NB4 (cell line): ENCODE measurements at regions not wholly inside any gene's neighbourhood (a gene's known extent, or its start where the extent isn't known, plus 50 kb on each side); places are given as distances from the start of the nearest gene placed in this dataset.

Experiments
- DNase-seq: peaks from one replicate; pipeline ENCODE4 v3.0.0; 2010; ENCODE audit warnings: low read depth
- H3K4me3 ChIP-seq: one replicate; pipeline ENCODE4 v1.5.1; 2011; ENCODE audit warnings: mild to moderate bottlenecking, low read depth, low read length, moderate library complexity
- MYC ChIP-seq: IDR thresholded peaks from 2 replicates; pipeline ENCODE4 v1.6.1; 2011; ENCODE audit warnings: low read depth, low read length
- POLR2A ChIP-seq: IDR thresholded peaks from 2 replicates; pipeline ENCODE4 v1.6.1; 2011; ENCODE audit warnings: mild to moderate bottlenecking; ENCODE audit not compliant: insufficient read length; ENCODE audit errors: extremely low read depth
- TF ChIP-seq, protein P1 (sequence below): IDR thresholded peaks from 2 replicates; pipeline ENCODE4 v1.6.1; 2011; ENCODE audit warnings: low read depth, low read length
- TF ChIP-seq, protein P2 (sequence below): IDR thresholded peaks from one replicate; pipeline ENCODE4 v1.5.1; 2012; ENCODE audit warnings: low read depth, low read length

- TF ChIP-seq, protein P1, sequence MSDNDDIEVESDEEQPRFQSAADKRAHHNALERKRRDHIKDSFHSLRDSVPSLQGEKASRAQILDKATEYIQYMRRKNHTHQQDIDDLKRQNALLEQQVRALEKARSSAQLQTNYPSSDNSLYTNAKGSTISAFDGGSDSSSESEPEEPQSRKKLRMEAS = no peak
- TF ChIP-seq POLR2A (no peak), MYC (no peak)
- TF ChIP-seq, protein P2, sequence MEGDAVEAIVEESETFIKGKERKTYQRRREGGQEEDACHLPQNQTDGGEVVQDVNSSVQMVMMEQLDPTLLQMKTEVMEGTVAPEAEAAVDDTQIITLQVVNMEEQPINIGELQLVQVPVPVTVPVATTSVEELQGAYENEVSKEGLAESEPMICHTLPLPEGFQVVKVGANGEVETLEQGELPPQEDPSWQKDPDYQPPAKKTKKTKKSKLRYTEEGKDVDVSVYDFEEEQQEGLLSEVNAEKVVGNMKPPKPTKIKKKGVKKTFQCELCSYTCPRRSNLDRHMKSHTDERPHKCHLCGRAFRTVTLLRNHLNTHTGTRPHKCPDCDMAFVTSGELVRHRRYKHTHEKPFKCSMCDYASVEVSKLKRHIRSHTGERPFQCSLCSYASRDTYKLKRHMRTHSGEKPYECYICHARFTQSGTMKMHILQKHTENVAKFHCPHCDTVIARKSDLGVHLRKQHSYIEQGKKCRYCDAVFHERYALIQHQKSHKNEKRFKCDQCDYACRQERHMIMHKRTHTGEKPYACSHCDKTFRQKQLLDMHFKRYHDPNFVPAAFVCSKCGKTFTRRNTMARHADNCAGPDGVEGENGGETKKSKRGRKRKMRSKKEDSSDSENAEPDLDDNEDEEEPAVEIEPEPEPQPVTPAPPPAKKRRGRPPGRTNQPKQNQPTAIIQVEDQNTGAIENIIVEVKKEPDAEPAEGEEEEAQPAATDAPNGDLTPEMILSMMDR = no peak
- no peak overlapping the region for H3K4me3 ChIP-seq
- DNase-seq = no peak
These were observed 289.4 kb downstream of the ANKRD50 start for GRCh38 chr4:124423160-124423559.

DNA sequence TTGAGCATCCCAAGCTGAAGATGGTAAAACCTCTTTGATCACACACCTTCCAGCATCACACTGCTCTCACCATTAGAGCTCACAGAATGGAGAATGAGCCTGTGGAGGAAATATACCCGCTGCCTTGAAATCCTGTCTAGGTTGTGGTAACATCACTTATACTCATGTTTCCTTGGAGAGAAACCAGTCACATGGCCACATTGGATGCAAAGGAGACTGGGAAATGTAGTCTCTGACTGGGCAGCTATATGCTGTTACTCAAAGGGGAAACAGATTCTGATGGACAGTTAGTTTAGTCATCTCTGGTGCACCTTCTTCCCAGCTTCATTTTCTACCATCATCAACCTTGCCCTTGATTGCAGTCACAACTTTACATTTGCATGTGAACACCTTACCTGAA is 286.3 kb downstream of the ANKRD50 start:
- TF ChIP-seq, protein P2 = no peak
- no peak for TF ChIP-seq POLR2A
- TF ChIP-seq, protein P1 = no peak
- TF ChIP-seq MYC = no peak
- no peak overlapping the region for H3K4me3 ChIP-seq
- DNase-seq = no peak

DNA sequence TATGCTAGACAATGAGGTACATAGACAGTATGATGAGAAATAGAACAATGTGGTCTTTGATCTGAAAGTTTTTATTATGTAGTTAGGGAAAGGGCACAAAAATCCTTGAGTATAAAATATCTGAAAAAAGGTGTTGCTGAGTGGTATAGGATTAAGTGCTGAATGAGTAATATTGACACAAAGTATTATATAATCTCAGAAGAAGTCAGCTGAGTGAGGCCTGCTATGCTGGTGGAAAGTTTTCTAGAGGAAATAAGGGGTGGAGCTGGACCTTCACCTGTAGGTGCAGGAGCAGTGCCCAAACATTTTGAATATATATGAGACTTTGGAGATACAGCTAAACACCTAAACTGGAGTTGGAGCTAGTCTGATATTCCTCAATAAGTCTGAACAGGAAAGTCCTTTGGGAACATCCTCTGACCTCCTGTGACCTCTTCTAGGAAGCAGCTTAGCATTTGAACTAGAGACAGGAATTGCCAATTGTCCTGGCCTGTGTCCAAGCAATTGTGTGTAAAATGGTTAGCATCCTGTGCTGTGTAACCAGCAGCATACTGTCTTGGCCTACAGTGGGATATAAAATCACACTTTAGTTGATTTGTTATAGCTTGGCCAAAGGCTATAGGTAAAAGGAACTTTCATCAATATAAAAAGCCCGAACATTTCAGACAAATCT is 285.3 kb downstream of the ANKRD50 start:
- no peak for DNase-seq
- TF ChIP-seq MYC (no peak), POLR2A (no peak)
- TF ChIP-seq, protein P2 = no peak
- TF ChIP-seq, protein P1 = no peak
- no peak overlapping the region for H3K4me3 ChIP-seq

- no peak for DNase-seq
- no peak overlapping the region for H3K4me3 ChIP-seq
- TF ChIP-seq MYC (no peak), POLR2A (no peak)
- TF ChIP-seq, protein P1 = no peak
- TF ChIP-seq, protein P2 = no peak
These were observed 283.9 kb downstream of the ANKRD50 start for GRCh38 chr4:124428648-124429047.

DNA sequence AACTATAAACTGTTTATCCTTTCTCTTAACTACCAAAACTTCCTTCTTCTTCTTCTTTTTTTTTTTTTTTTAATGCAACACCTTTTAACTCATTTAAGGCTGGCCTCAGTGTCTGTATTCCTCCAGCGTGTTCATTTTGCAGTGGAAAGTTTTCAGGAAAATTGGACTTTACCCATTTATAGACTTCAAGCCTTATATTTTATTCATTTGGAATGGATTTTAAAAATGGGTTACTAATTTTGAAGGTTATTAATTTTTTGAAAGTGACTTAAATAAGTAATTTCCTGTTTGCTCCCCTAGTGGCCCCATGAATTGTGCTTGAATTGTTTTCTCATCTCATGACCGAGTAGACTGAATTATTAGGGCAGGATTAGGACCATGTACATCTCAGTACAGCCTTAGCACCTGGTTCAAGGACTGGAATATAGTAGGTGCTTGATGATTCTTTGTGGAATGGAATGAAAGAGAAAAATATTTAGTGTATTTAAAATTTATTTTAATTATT is 282.7 kb downstream of the ANKRD50 start:
- no peak for TF ChIP-seq MYC
- TF ChIP-seq, protein P1 = no peak
- TF ChIP-seq, protein P2 = no peak
- TF ChIP-seq POLR2A = no peak
- no peak for DNase-seq
- H3K4me3 ChIP-seq = no peak overlapping the region
